IMR-90 (cell line): ENCODE measurements at regions not wholly inside any gene's neighbourhood (a gene's known extent, or its start where the extent isn't known, plus 50 kb on each side); places are given as distances from the start of the nearest gene placed in this dataset.

Experiments
- ATAC-seq: fragments of 200-7000 bp; cut with Tn5 transposase; 2 replicates; pipeline ENCODE4 v1.9.1; 2020; ENCODE audit warnings: low read depth, mild to moderate bottlenecking, moderate library complexity
- BruUV-seq: library from RNA; stranded (reverse); fragments of 400-500 nt; replicated peaks from 2 replicates; lab custom pipeline; 2021; lab: Mats Ljungman, UMichigan
- CTCF ChIA-PET: fragments of 300-600 bp; formaldehyde crosslinking; extraction: SDS; loops from one replicate; lab custom pipeline; 2021; ENCODE audit warnings: antibody characterized with exemption; lab: Yijun Ruan, JAX
- POLR2A ChIA-PET: fragments of 300-600 bp; sonication (Branson Sonifier 250); formaldehyde crosslinking; loops from one replicate; lab custom pipeline; 2022; ENCODE audit warnings: antibody characterized with exemption; ENCODE audit not compliant: unreplicated experiment; lab: Charles Lee
- DNase-seq: peaks from one replicate; pipeline ENCODE4 v3.0.0; 2013
- H2AFZ ChIP-seq: replicated peaks from 2 replicates; pipeline ENCODE3; 2013; ENCODE audit warnings: low read length, mild to moderate bottlenecking; ENCODE audit not compliant: poor library complexity
- H2AK5ac ChIP-seq: 2 replicates; pipeline ENCODE4 v1.6.1; 2013; ENCODE audit warnings: low read depth, low read length, inconsistent platforms
- H2AK9ac ChIP-seq: replicated peaks from 2 replicates; pipeline ENCODE3; 2013; ENCODE audit warnings: mild to moderate bottlenecking, low read depth, low read length, moderate library complexity; ENCODE audit not compliant: poor library complexity
- H2BK120ac ChIP-seq: 2 replicates; pipeline ENCODE4 v1.6.1; 2013; ENCODE audit warnings: low read depth, low read length, inconsistent platforms
- H2BK15ac ChIP-seq: 3 replicates; pipeline ENCODE4 v1.6.1; 2013; ENCODE audit warnings: low read depth, low read length, inconsistent platforms
- H2BK20ac ChIP-seq: 2 replicates; pipeline ENCODE4 v1.6.1; 2013; ENCODE audit warnings: low read depth, mild to moderate bottlenecking, inconsistent platforms, low read length, moderate library complexity
- H2BK5ac ChIP-seq: 2 replicates; pipeline ENCODE4 v1.6.1; 2013; ENCODE audit warnings: mild to moderate bottlenecking, low read depth, low read length, inconsistent platforms; ENCODE audit not compliant: poor library complexity, severe bottlenecking
- H3K14ac ChIP-seq: replicated peaks from 2 replicates; pipeline ENCODE4 v1.6.1; 2013; ENCODE audit warnings: low read depth, low read length, inconsistent platforms
- H3K18ac ChIP-seq: 2 replicates; pipeline ENCODE4 v1.6.1; 2013; ENCODE audit warnings: low read depth, low read length, control low read depth
- H3K23ac ChIP-seq: 2 replicates; pipeline ENCODE4 v1.6.1; 2013; ENCODE audit warnings: low read depth, low read length, inconsistent platforms
- H3K27ac ChIP-seq: 2 replicates; pipeline ENCODE4 v1.5.1; 2013; ENCODE audit warnings: mild to moderate bottlenecking, control low read depth, low read length; ENCODE audit not compliant: insufficient read depth
- H3K27me3 ChIP-seq: 2 replicates; pipeline ENCODE4 v1.6.1; 2013; ENCODE audit warnings: low read length; ENCODE audit not compliant: control insufficient read depth, insufficient read depth
- H3K36me3 ChIP-seq: 2 replicates; pipeline ENCODE4 v1.6.1; 2013; ENCODE audit warnings: low read length, mixed read lengths; ENCODE audit not compliant: control insufficient read depth, insufficient read depth
- H3K4ac ChIP-seq: 2 replicates; pipeline ENCODE4 v1.6.1; 2013; ENCODE audit warnings: low read depth, low read length, inconsistent platforms
- H3K4me1 ChIP-seq: 2 replicates; pipeline ENCODE4 v1.6.1; 2013; ENCODE audit warnings: low read length, mixed read lengths; ENCODE audit not compliant: control insufficient read depth, insufficient read depth
- H3K4me2 ChIP-seq: 2 replicates; pipeline ENCODE4 v1.6.1; 2013; ENCODE audit warnings: low read depth, mild to moderate bottlenecking, control low read depth, low read length, moderate library complexity
- H3K4me3 ChIP-seq: 2 replicates; pipeline ENCODE4 v1.5.1; 2013; ENCODE audit warnings: low read depth, mild to moderate bottlenecking, control low read depth, low read length, moderate library complexity; ENCODE audit not compliant: insufficient read depth
- H3K56ac ChIP-seq: 2 replicates; pipeline ENCODE4 v1.6.1; 2013; ENCODE audit warnings: low read length, inconsistent platforms; ENCODE audit not compliant: insufficient read depth; ENCODE audit errors: extremely low read depth
- H3K79me1 ChIP-seq, 2 experiments: 2 replicates each; pipeline ENCODE4 v1.6.1; 2013; ENCODE audit warnings: low read length in 2 of 2, inconsistent platforms in 1 of 2, low read depth in 1 of 2
- H3K9ac ChIP-seq: 2 replicates; pipeline ENCODE4 v1.6.1; 2013; ENCODE audit warnings: low read depth, low read length, control low read depth
- H3K9me1 ChIP-seq: 2 replicates; pipeline ENCODE4 v1.6.1; 2013; ENCODE audit warnings: low read length, inconsistent platforms; ENCODE audit not compliant: insufficient read depth
- H3K9me3 ChIP-seq: 2 replicates; pipeline ENCODE4 v1.6.1; 2013; ENCODE audit warnings: low read length; ENCODE audit not compliant: control insufficient read depth, insufficient read depth
- H4K20me1 ChIP-seq: 2 replicates; pipeline ENCODE4 v1.6.1; 2013; ENCODE audit warnings: low read length, inconsistent platforms; ENCODE audit not compliant: insufficient read depth
- H4K5ac ChIP-seq: 2 replicates; pipeline ENCODE4 v1.6.1; 2013; ENCODE audit warnings: mild to moderate bottlenecking, low read depth, low read length, control low read depth
- H4K8ac ChIP-seq, 2 experiments: 2 replicates each; pipeline ENCODE4 v1.6.1; 2013; ENCODE audit warnings: low read depth in 2 of 2, low read length in 2 of 2, control low read depth in 1 of 2, inconsistent platforms in 1 of 2
- H4K91ac ChIP-seq: 2 replicates; pipeline ENCODE4 v1.6.1; 2013; ENCODE audit warnings: low read depth, low read length, inconsistent platforms; ENCODE audit not compliant: insufficient read depth
- CTCF ChIP-seq: conservative IDR thresholded peaks from 2 replicates; pipeline ENCODE4 v1.5.1; 2012; ENCODE audit warnings: mild to moderate bottlenecking, low read depth, low read length, improper control_type of control experiment
- ELK1 ChIP-seq: fragments of 150-350 bp; IDR thresholded peaks from 2 replicates; pipeline ENCODE4 v1.6.1; 2016; ENCODE audit warnings: low read depth, mild to moderate bottlenecking, low read length, moderate library complexity, borderline replicate concordance
- MAFK ChIP-seq: IDR thresholded peaks from 2 replicates; pipeline ENCODE4 v1.6.1; 2012; ENCODE audit warnings: low read depth, low read length, improper control_type of control experiment
- MXI1 ChIP-seq: IDR thresholded peaks from 2 replicates; pipeline ENCODE4 v1.6.1; 2012; ENCODE audit warnings: low read depth, mild to moderate bottlenecking, low read length, moderate library complexity, borderline replicate concordance
- NFE2L2 ChIP-seq: fragments of 150-350 bp; IDR thresholded peaks from 2 replicates; pipeline ENCODE4 v1.6.1; 2016; ENCODE audit warnings: low read depth, mild to moderate bottlenecking, low read length
- RAD21 ChIP-seq: IDR thresholded peaks from 2 replicates; pipeline ENCODE4 v1.6.1; 2012; ENCODE audit warnings: low read length, improper control_type of control experiment
- RCOR1 ChIP-seq: IDR thresholded peaks from 2 replicates; pipeline ENCODE4 v1.6.1; 2012; ENCODE audit warnings: mild to moderate bottlenecking, low read length, improper control_type of control experiment; ENCODE audit not compliant: insufficient replicate concordance
- RFX5 ChIP-seq: IDR thresholded peaks from 2 replicates; pipeline ENCODE4 v1.8.0; 2012; ENCODE audit warnings: low read depth, mild to moderate bottlenecking, low read length, moderate library complexity
- USF2 ChIP-seq: fragments of 150-350 bp; IDR thresholded peaks from 2 replicates; pipeline ENCODE4 v1.6.1; 2017; ENCODE audit warnings: mild to moderate bottlenecking, antibody characterized with exemption, low read length, low read depth
- dilution Hi-C: fragments of 300-500 bp; cut with HindIII; formaldehyde crosslinking; loops from one replicate; pipeline ENCODE4 v1.14.3; 2018; ENCODE audit warnings: low sequenced_read_pairs; ENCODE audit not compliant: unreplicated experiment
- in situ Hi-C: fragments of 300-500 bp; cut with MboI; formaldehyde crosslinking; loops from 3 replicates; pipeline ENCODE4 v1.14.3; 2019; ENCODE audit warnings: low sequenced_read_pairs, inconsistent platforms, mixed read lengths
- intact Hi-C: fragments of 100-400 bp; cut with micrococcal nuclease; formaldehyde crosslinking; loops from 2 replicates; pipeline ENCODE4 v1.10.0; 2022

- H3K23ac ChIP-seq, result no peak overlapping the region
- no peak overlapping the region for H4K5ac ChIP-seq
- no peak overlapping the region for H4K91ac ChIP-seq
- no peak for TF ChIP-seq RAD21
- no peak for TF ChIP-seq USF2
- no peak for TF ChIP-seq RFX5
- TF ChIP-seq MAFK, result no peak
- TF ChIP-seq ELK1, result no peak
- no peak for TF ChIP-seq CTCF
- no peak for TF ChIP-seq RCOR1
- no peak for TF ChIP-seq NFE2L2
- no peak for TF ChIP-seq MXI1
- no peak overlapping the region for H3K4ac ChIP-seq
- no peak overlapping the region for H3K18ac ChIP-seq
- no peak overlapping the region for H3K4me2 ChIP-seq
- H3K36me3 ChIP-seq, result no peaks in the 10 kb centered on the region
- no peak overlapping the region for H2BK5ac ChIP-seq
- POLR2A ChIA-PET, result interaction anchor here (0.7 kb wide), 1 partner anchor 1152 kb away, joined by 7 read pairs; no protein-coding TSS in a partner anchor
- no peaks in the 10 kb centered on the region for H4K20me1 ChIP-seq
- no peak overlapping the region for H2AK5ac ChIP-seq
- H3K27ac ChIP-seq, result no peak overlapping the region
- H2AK9ac ChIP-seq, result no peak overlapping the region
- H2AFZ ChIP-seq, result no peak overlapping the region
- no peak overlapping the region for H3K14ac ChIP-seq
- H3K9me3 ChIP-seq, result no peaks in the 10 kb centered on the region
- H3K27me3 ChIP-seq, result no peaks in the 10 kb centered on the region
- no peak overlapping the region for H2BK15ac ChIP-seq
- H3K56ac ChIP-seq, result no peak overlapping the region
- no peaks in the 10 kb centered on the region for H3K79me1 ChIP-seq
- DNase-seq (no peak), ATAC-seq (no peak)
- intact Hi-C loops, result no loop called here
- H4K8ac ChIP-seq, result no peak overlapping the region
- H3K9me1 ChIP-seq, result no peaks in the 10 kb centered on the region
- CTCF ChIA-PET, result no interaction called here
- H3K9ac ChIP-seq, result no peak overlapping the region
- no peak overlapping the region for H2BK20ac ChIP-seq
- no peak overlapping the region for H2BK120ac ChIP-seq
- no peak overlapping the region for H3K4me3 ChIP-seq
- no TSS peak for BruUV-seq
- dilution Hi-C loops, result no loop called here
- no peaks in the 10 kb centered on the region for H3K4me1 ChIP-seq
- in situ Hi-C loops, result loop anchor here (25.0 kb wide), 1 partner anchor 1262 kb away; no protein-coding TSS in a partner anchor
Measured at GRCh38 chr13:71300602-71301001, 566.4 kb downstream of the DACH1 start.
